ENCODE measurements at regions not wholly inside any gene's neighbourhood (a gene's known extent, or its start where the extent isn't known, plus 50 kb on each side); places are given as distances from the start of the nearest gene placed in this dataset.
A peak's percentile ranks its signal among the peaks of the same experiment; 100 is the strongest.

- TF ChIP-seq CTCF (IDR thresholded peaks at IDR 0.05; ENCODE audit: insufficient read depth, low read depth, low read length) = no peak
- H3K4me3 ChIP-seq (ENCODE audit: low read depth, low read length) = no peak overlapping the region
- DNase-seq (ENCODE audit: low read depth) = peak; percentile 16
Measured at GRCh38 chr7:84454174-84454959, 259.8 kb upstream of the SEMA3A start.

- H3K4me3 ChIP-seq (ENCODE audit: low read depth, low read length) = no peak overlapping the region
- no peak for TF ChIP-seq CTCF (IDR thresholded peaks at IDR 0.05; ENCODE audit: insufficient read depth, low read depth, low read length)
- no peak for DNase-seq (ENCODE audit: low read depth)
Measured at GRCh38 chr7:84452618-84453017, 258.0 kb upstream of the SEMA3A start.

- no peak overlapping the region for H3K4me3 ChIP-seq (ENCODE audit: low read depth, low read length)
Measured at GRCh38 chr7:84450772-84451171, 256.2 kb upstream of the SEMA3A start.

GRCh38 chr7:84447636-84448293 lies 253.2 kb upstream of the SEMA3A start:
- H3K4me3 ChIP-seq (ENCODE audit: low read depth, low read length) = no peak overlapping the region
- DNase-seq (ENCODE audit: low read depth) = no peak
- no peak for TF ChIP-seq CTCF (IDR thresholded peaks at IDR 0.05; ENCODE audit: insufficient read depth, low read depth, low read length)

More at GRCh38 chr7:84450772-84451171, 256.2 kb upstream of the SEMA3A start:
- no peak for TF ChIP-seq CTCF (IDR thresholded peaks at IDR 0.05; ENCODE audit: insufficient read depth, low read depth, low read length)
- no peak for DNase-seq (ENCODE audit: low read depth)

- no peak overlapping the region for H3K4me3 ChIP-seq (ENCODE audit: low read depth, low read length)
- no peak for TF ChIP-seq CTCF (IDR thresholded peaks at IDR 0.05; ENCODE audit: insufficient read depth, low read depth, low read length)
Measured at GRCh38 chr7:84446991-84447480, 252.4 kb upstream of the SEMA3A start.

GRCh38 chr7:84425702-84426259 lies 231.2 kb upstream of the SEMA3A start:
- no peak overlapping the region for H3K4me3 ChIP-seq (ENCODE audit: low read depth, low read length)
- TF ChIP-seq CTCF (IDR thresholded peaks at IDR 0.05; ENCODE audit: insufficient read depth, low read depth, low read length) = no peak
- no peak for DNase-seq (ENCODE audit: low read depth)

More at GRCh38 chr7:84446991-84447480, 252.4 kb upstream of the SEMA3A start:
- DNase-seq (ENCODE audit: low read depth) = no peak

All from fibroblast of villous mesenchyme (primary cell).